SK-N-SH (cell line): ENCODE measurements at regions not wholly inside any gene's neighbourhood (a gene's known extent, or its start where the extent isn't known, plus 50 kb on each side); places are given as distances from the start of the nearest gene placed in this dataset.

Source experiments
- CTCF ChIA-PET: fragments of 300-600, 350-600 bp; formaldehyde crosslinking; extraction: SDS; loops from one replicate; lab custom pipeline; 2021; lab: Yijun Ruan, JAX
- POLR2A ChIA-PET: fragments of 350-600 bp; sonication (Branson Sonifier 250); formaldehyde crosslinking; extraction: SDS; loops from one replicate; lab custom pipeline; 2020; ENCODE audit warnings: antibody characterized with exemption, inconsistent platforms; lab: Yijun Ruan, JAX
- DNase-seq: peaks from one replicate; pipeline ENCODE4 v3.0.0; 2012
- H2AFZ ChIP-seq: fragments of 200-600 bp; sonication (generic); 2 replicates; pipeline ENCODE4 v1.8.1; 2016; ENCODE audit warnings: antibody characterized with exemption, mild to moderate bottlenecking, low read depth
- H3F3A ChIP-seq: fragments of 200-600 bp; sonication (generic); replicated peaks from 2 replicates; pipeline ENCODE3; 2016; ENCODE audit warnings: antibody characterized with exemption, mild to moderate bottlenecking; ENCODE audit not compliant: insufficient read depth
- H3K27ac ChIP-seq, 2 experiments: fragments of 200-500 bp in 1 of 2; fragments of 200-600 bp in 1 of 2; sonication (Bioruptor generic) in 1 of 2; sonication (generic), shearing (Covaris generic) in 1 of 2; 2 replicates each; pipeline versions ENCODE4 v1.5.1 to v1.6.1; 2014 to 2016; ENCODE audit warnings: low read depth in 2 of 2, inconsistent platforms in 1 of 2, low read length in 1 of 2, mild to moderate bottlenecking in 1 of 2, mixed read lengths in 1 of 2
- H3K27me3 ChIP-seq: fragments of 200-600 bp; sonication (generic), shearing (Covaris generic); 2 replicates; pipeline ENCODE4 v1.6.1; 2016; ENCODE audit warnings: mixed run types; ENCODE audit not compliant: insufficient read depth
- H3K36me3 ChIP-seq, 2 experiments: fragments of 200-500 bp in 1 of 2; fragments of 200-600 bp in 1 of 2; sonication (Bioruptor generic) in 1 of 2; sonication (generic) in 1 of 2; replicated peaks in 1 of 2; 2 replicates each; pipeline versions ENCODE3 to v1.5.1; 2014 to 2016; ENCODE audit warnings: low read length in 1 of 2, mild to moderate bottlenecking in 1 of 2; ENCODE audit not compliant: insufficient read depth in 2 of 2, control insufficient read depth in 1 of 2
- H3K4me1 ChIP-seq, 2 experiments: fragments of 200-500 bp in 1 of 2; fragments of 200-600 bp in 1 of 2; sonication (Bioruptor generic) in 1 of 2; sonication (generic), shearing (Covaris generic) in 1 of 2; 2 replicates each; pipeline versions ENCODE4 v1.5.1 to v1.6.1; 2014 to 2016; ENCODE audit warnings: low read depth in 1 of 2, low read length in 1 of 2, mixed run types in 1 of 2; ENCODE audit not compliant: insufficient read depth in 2 of 2, control insufficient read depth in 1 of 2
- H3K4me2 ChIP-seq: fragments of 200-600 bp; sonication (generic), shearing (Covaris generic); 2 replicates; pipeline ENCODE4 v1.6.1; 2017; ENCODE audit warnings: mixed run types
- H3K4me3 ChIP-seq, 2 experiments: fragments of 200-500 bp in 1 of 2; fragments of 200-600 bp in 1 of 2; sonication (Bioruptor generic) in 1 of 2; sonication (generic), shearing (Covaris generic) in 1 of 2; 2 replicates each; pipeline versions ENCODE4 v1.5.1 to v1.8.1; 2014 to 2016; ENCODE audit warnings: low read depth in 2 of 2, inconsistent platforms in 1 of 2, low read length in 1 of 2, mild to moderate bottlenecking in 1 of 2, mixed read lengths in 1 of 2, moderate library complexity in 1 of 2
- H3K79me2 ChIP-seq: fragments of 200-600 bp; sonication (generic); 2 replicates; pipeline ENCODE4 v1.8.1; 2017; ENCODE audit warnings: mild to moderate bottlenecking; ENCODE audit not compliant: insufficient read depth
- H3K9ac ChIP-seq: fragments of 200-600 bp; sonication (generic); 2 replicates; pipeline ENCODE4 v1.6.1; 2017; ENCODE audit warnings: mixed run types
- H3K9me2 ChIP-seq: fragments of 200-600 bp; sonication (generic); 2 replicates; pipeline ENCODE4 v1.6.1; 2017; ENCODE audit warnings: mixed run types
- H3K9me3 ChIP-seq: fragments of 200-600 bp; sonication (generic); 2 replicates; pipeline ENCODE4 v1.6.1; 2017; ENCODE audit warnings: mixed run types, mild to moderate bottlenecking, moderate library complexity
- H4K20me1 ChIP-seq: fragments of 200-600 bp; sonication (generic); 2 replicates; pipeline ENCODE4 v1.6.1; 2017; ENCODE audit warnings: mild to moderate bottlenecking, mixed run types; ENCODE audit not compliant: insufficient read depth
- ELF1 ChIP-seq: IDR thresholded peaks from 2 replicates; pipeline ENCODE4 v1.4.0; 2012
- EZH2phosphoT487 ChIP-seq: fragments of 200-600 bp; sonication (generic); IDR thresholded peaks from 2 replicates; pipeline ENCODE4 v1.6.1; 2017; ENCODE audit warnings: low read depth, mixed run types, mild to moderate bottlenecking, antibody characterized with exemption, moderate library complexity, borderline replicate concordance
- FOSL2 ChIP-seq: IDR thresholded peaks from 2 replicates; pipeline ENCODE4 v1.4.0; 2012; ENCODE audit warnings: low read depth, mild to moderate bottlenecking, moderate library complexity, borderline replicate concordance
- FOXJ3 ChIP-seq: sonication (generic); formaldehyde crosslinking; IDR thresholded peaks from 2 replicates; pipeline ENCODE4 v1.5.1; 2020; ENCODE audit warnings: mild to moderate bottlenecking, missing genetic modification reagents
- FOXM1 ChIP-seq: IDR thresholded peaks from 2 replicates; pipeline ENCODE4 v1.4.0; 2012; ENCODE audit warnings: low read depth, mild to moderate bottlenecking
- GATA2 ChIP-seq: sonication (generic); formaldehyde crosslinking; IDR thresholded peaks from 2 replicates; pipeline ENCODE4 v1.5.0; 2020; ENCODE audit warnings: mild to moderate bottlenecking, missing genetic modification reagents
- IRF3 ChIP-seq: fragments of 150-350 bp; IDR thresholded peaks from 2 replicates; pipeline ENCODE4 v1.6.1; 2016; ENCODE audit warnings: mild to moderate bottlenecking, low read depth, low read length
- JUND ChIP-seq: IDR thresholded peaks from 2 replicates; pipeline ENCODE4 v1.4.0; 2012
- MAX ChIP-seq: IDR thresholded peaks from 2 replicates; pipeline ENCODE4 v1.4.0; 2012; ENCODE audit warnings: low read depth
- MEF2A ChIP-seq: IDR thresholded peaks from 2 replicates; pipeline ENCODE4 v1.4.0; 2012; ENCODE audit warnings: low read depth, borderline replicate concordance
- MXI1 ChIP-seq: IDR thresholded peaks from 2 replicates; pipeline ENCODE4 v1.6.1; 2012; ENCODE audit warnings: mild to moderate bottlenecking, low read depth, low read length, improper control_type of control experiment
- NRF1 ChIP-seq: IDR thresholded peaks from 2 replicates; pipeline ENCODE4 v1.6.1; 2012; ENCODE audit warnings: low read depth, mild to moderate bottlenecking, low read length
- RCOR1 ChIP-seq: fragments of 150-350 bp; IDR thresholded peaks from 2 replicates; pipeline ENCODE4 v1.6.1; 2017; ENCODE audit warnings: antibody characterized with exemption, low read length
- RXRA ChIP-seq: IDR thresholded peaks from 2 replicates; pipeline ENCODE4 v1.4.0; 2012; ENCODE audit warnings: low read depth, mild to moderate bottlenecking, borderline replicate concordance
- TAF1 ChIP-seq: IDR thresholded peaks from 2 replicates; pipeline ENCODE4 v1.6.1; 2012; ENCODE audit warnings: low read depth, mild to moderate bottlenecking, low read length, moderate library complexity, borderline replicate concordance
- USF1 ChIP-seq: IDR thresholded peaks from 2 replicates; pipeline ENCODE4 v1.4.0; 2012; ENCODE audit warnings: low read depth, borderline replicate concordance
- USF2 ChIP-seq: fragments of 150-350 bp; IDR thresholded peaks from 2 replicates; pipeline ENCODE4 v1.6.1; 2017; ENCODE audit warnings: antibody characterized with exemption, low read length, low read depth, borderline replicate concordance
- YY1 ChIP-seq: IDR thresholded peaks from 2 replicates; pipeline ENCODE4 v1.4.0; 2012; ENCODE audit warnings: low read depth, mild to moderate bottlenecking
- ZBTB33 ChIP-seq: IDR thresholded peaks from 2 replicates; pipeline ENCODE4 v1.4.0; 2012; ENCODE audit warnings: low read depth, borderline replicate concordance
- WGBS: methylation state at CpG from one replicate; pipeline ENCODE4 v1.1.6; 2017; ENCODE audit warnings: low lambda C conversion rate; 5-methylcytosine and 5-hydroxymethylcytosine counted together

GRCh38 chr19:56983804-56984203 lies 136.0 kb upstream of the USP29 start:
- Histone ChIP-seq H3K27ac (no peak overlapping the region), H3K36me3 (no peaks in the 10 kb centered on the region), H3K27me3 (no peaks in the 10 kb centered on the region), H3K79me2 (no peaks in the 10 kb centered on the region), H3F3A (no peaks in the 10 kb centered on the region), H3K4me2 (no peak overlapping the region), H3K9me3 (no peaks in the 10 kb centered on the region), H4K20me1 (no peaks in the 10 kb centered on the region), H3K4me3 (no peak overlapping the region), H2AFZ (no peak overlapping the region), H3K9me2 (no peaks in the 10 kb centered on the region), H3K9ac (no peak overlapping the region), H3K4me1 (no peaks in the 10 kb centered on the region)
- ChIA-PET CTCF (no interaction called here), POLR2A (no interaction called here)
- WGBS: 33% methylated on average over 3 of the region's 3 CpGs
- no peak for DNase-seq
- TF ChIP-seq JUND: no peak
- TF ChIP-seq FOXJ3: no peak
- no peak for TF ChIP-seq MEF2A
- TF ChIP-seq GATA2 (CRISPR knock-in tag): no peak
- TF ChIP-seq RXRA: no peak
- TF ChIP-seq USF2: no peak
- TF ChIP-seq USF1: no peak
- TF ChIP-seq RCOR1: no peak
- TF ChIP-seq MAX: no peak

- CTCF ChIA-PET: no interaction called here
These were observed 133.4 kb upstream of the USP29 start for GRCh38 chr19:56986386-56986785.

More at GRCh38 chr19:56986386-56986785, 133.4 kb upstream of the USP29 start:
- TF ChIP-seq FOXM1 (no peak), ELF1 (no peak), IRF3 (no peak), MEF2A (no peak), FOSL2 (no peak), RXRA (no peak), TAF1 (no peak), NRF1 (no peak), MAX (no peak), YY1 (no peak), MXI1 (no peak), ZBTB33 (no peak), GATA2 (CRISPR knock-in tag) (no peak), RCOR1 (no peak), EZH2phosphoT487 (no peak)
- Histone ChIP-seq H3K9me2 (no peaks in the 10 kb centered on the region), H3K27ac (no peak overlapping the region), H3F3A (no peaks in the 10 kb centered on the region), H3K79me2 (no peaks in the 10 kb centered on the region), H3K4me2 (no peak overlapping the region), H3K9me3 (no peaks in the 10 kb centered on the region), H2AFZ (no peak overlapping the region), H3K4me3 (no peak overlapping the region), H3K9ac (no peak overlapping the region), H3K4me1 (no peaks in the 10 kb centered on the region), H3K27me3 (no peaks in the 10 kb centered on the region), H4K20me1 (no peaks in the 10 kb centered on the region), H3K36me3 (no peaks in the 10 kb centered on the region)
- 25% methylated on average over 8 of the region's 9 CpGs for WGBS
- POLR2A ChIA-PET: no interaction called here
- no peak for DNase-seq
